Type B pancreatic cell (in vitro differentiated cells): ENCODE measurements at regions not wholly inside any gene's neighbourhood (a gene's known extent, or its start where the extent isn't known, plus 50 kb on each side); places are given as distances from the start of the nearest gene placed in this dataset.

Source experiments
- DNase-seq: peaks from one replicate; pipeline ENCODE4 v3.0.0; 2021; ENCODE audit warnings: mixed read lengths; ENCODE audit not compliant: unreplicated experiment; ENCODE audit errors: extremely low spot score
- H3K27ac Mint-ChIP-seq: 2 replicates; pipeline ENCODE4 v1.8.0; 2021; ENCODE audit warnings: mild to moderate bottlenecking, mixed read lengths
- H3K27me3 Mint-ChIP-seq: 2 replicates; pipeline ENCODE4 v1.8.0; 2021; ENCODE audit warnings: mixed read lengths
- H3K36me3 Mint-ChIP-seq: 2 replicates; pipeline ENCODE4 v1.8.0; 2021; ENCODE audit warnings: mixed read lengths
- H3K4me1 Mint-ChIP-seq: one replicate; pipeline ENCODE4 v1.8.0; 2021; ENCODE audit warnings: mixed read lengths; ENCODE audit not compliant: unreplicated experiment
- H3K4me3 Mint-ChIP-seq: 2 replicates; pipeline ENCODE4 v1.8.0; 2021; ENCODE audit warnings: mild to moderate bottlenecking, mixed read lengths
- H3K9me3 Mint-ChIP-seq: 2 replicates; pipeline ENCODE4 v1.8.0; 2021; ENCODE audit warnings: mixed read lengths
- TF ChIP-seq, protein P1 (sequence below): fragments of 200-600 bp; sonication (generic); conservative IDR thresholded peaks from 2 replicates; pipeline ENCODE4 v1.5.0; 2021; ENCODE audit warnings: antibody characterized with exemption, mild to moderate bottlenecking

DNA sequence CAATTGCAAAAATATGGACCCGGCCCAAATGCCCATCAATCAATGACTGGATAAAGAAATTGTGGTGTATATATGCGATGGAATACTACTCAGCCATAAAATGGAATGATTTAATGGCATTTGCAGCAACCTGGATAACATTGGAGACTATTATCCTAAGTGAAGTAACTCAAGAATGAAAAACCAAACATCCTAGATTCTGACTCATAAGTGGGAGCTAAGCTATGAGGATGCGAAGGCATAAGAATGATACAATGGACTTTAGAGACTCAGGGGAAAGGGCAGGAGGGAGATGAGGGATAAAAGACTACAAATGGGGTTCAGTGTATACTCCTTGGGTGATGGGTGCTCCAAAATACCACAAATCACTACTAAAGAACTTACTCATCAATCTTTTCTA is 247.6 kb upstream of the FBXL7 start:
- Mint-ChIP-seq H3K4me1 (no peaks in the 10 kb centered on the region), H3K9me3 (no peaks in the 10 kb centered on the region), H3K27ac (no peak overlapping the region), H3K27me3 (no peaks in the 10 kb centered on the region), H3K36me3 (no peaks in the 10 kb centered on the region), H3K4me3 (no peak overlapping the region)
- TF ChIP-seq, protein P1, sequence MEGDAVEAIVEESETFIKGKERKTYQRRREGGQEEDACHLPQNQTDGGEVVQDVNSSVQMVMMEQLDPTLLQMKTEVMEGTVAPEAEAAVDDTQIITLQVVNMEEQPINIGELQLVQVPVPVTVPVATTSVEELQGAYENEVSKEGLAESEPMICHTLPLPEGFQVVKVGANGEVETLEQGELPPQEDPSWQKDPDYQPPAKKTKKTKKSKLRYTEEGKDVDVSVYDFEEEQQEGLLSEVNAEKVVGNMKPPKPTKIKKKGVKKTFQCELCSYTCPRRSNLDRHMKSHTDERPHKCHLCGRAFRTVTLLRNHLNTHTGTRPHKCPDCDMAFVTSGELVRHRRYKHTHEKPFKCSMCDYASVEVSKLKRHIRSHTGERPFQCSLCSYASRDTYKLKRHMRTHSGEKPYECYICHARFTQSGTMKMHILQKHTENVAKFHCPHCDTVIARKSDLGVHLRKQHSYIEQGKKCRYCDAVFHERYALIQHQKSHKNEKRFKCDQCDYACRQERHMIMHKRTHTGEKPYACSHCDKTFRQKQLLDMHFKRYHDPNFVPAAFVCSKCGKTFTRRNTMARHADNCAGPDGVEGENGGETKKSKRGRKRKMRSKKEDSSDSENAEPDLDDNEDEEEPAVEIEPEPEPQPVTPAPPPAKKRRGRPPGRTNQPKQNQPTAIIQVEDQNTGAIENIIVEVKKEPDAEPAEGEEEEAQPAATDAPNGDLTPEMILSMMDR = no peak
- DNase-seq = no peak

DNA sequence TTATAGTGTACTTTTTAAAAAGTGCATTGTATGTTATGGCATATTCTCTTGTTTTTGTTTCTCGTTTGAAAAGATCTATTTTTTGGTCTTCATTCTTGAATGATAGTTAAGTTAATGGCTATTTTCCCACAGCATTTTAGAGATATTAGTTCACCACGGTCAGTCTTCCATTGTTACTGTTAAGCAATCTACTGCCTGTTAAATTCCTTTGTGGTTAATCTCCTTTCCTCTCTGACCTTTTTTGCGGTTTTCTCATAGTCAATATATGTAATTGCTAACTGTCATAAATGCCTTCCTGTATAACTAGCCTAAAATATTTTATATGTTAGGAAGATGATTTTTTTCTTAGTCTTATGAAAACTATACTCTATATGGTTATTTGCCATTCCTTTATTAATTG is 250.8 kb upstream of the FBXL7 start:
- Mint-ChIP-seq H3K4me1 (peaks cover under 1% of the 10 kb centered on the region), H3K27ac (no peak overlapping the region), H3K36me3 (no peaks in the 10 kb centered on the region), H3K4me3 (no peak overlapping the region), H3K9me3 (peaks cover 9% of the 10 kb centered on the region), H3K27me3 (no peaks in the 10 kb centered on the region)
- TF ChIP-seq, protein P1 = no peak
- no peak for DNase-seq

DNA sequence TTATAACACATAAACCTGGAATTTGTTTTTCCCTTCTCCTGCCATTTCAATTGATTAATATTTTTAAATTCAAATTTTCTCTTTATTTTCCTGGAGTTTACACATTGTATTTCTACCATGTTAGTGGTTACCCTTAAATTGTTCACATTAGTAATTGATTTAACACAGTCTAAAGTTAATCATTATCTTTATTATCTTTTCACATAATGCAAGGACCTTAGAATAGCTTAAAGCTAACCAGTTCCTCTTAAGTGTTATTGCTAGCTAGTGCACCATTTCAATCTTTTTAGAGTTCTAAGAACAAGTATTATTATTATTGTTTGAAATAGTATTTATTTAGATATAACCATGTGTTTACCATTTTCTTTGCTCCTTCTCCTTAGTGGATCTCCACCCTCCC is 251.2 kb upstream of the FBXL7 start:
- no peak overlapping the region for H3K4me3 Mint-ChIP-seq
- no peaks in the 10 kb centered on the region for H3K27me3 Mint-ChIP-seq
- peaks cover 9% of the 10 kb centered on the region for H3K9me3 Mint-ChIP-seq
- TF ChIP-seq, protein P1 = no peak
- no peaks in the 10 kb centered on the region for H3K36me3 Mint-ChIP-seq
- no peak for DNase-seq
- H3K27ac Mint-ChIP-seq = no peak overlapping the region
- H3K4me1 Mint-ChIP-seq = peaks cover 3% of the 10 kb centered on the region

DNA sequence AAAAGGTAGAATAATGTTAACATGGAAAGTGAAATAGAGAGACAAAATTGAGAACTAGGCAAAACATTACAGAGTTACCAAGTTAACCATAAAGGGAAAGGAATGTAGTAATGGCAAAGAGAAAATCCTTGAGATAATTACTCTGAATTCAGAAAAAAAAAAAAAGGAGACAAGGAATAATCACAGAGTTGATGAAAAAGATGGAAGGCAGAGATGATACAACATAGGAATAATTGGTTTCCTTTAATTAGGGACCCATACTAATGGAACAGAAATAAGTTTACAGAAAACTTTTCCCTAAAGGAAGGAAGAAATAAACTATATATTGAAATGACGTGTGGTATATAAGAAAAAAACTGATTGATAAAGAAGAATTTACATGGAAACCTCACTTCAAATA is 254.1 kb upstream of the FBXL7 start:
- no peak overlapping the region for H3K27ac Mint-ChIP-seq
- no peak overlapping the region for H3K4me3 Mint-ChIP-seq
- H3K9me3 Mint-ChIP-seq = peaks cover 9% of the 10 kb centered on the region
- TF ChIP-seq, protein P1 = no peak
- no peaks in the 10 kb centered on the region for H3K27me3 Mint-ChIP-seq
- no peak for DNase-seq
- H3K4me1 Mint-ChIP-seq = peaks cover 3% of the 10 kb centered on the region
- no peaks in the 10 kb centered on the region for H3K36me3 Mint-ChIP-seq

DNA sequence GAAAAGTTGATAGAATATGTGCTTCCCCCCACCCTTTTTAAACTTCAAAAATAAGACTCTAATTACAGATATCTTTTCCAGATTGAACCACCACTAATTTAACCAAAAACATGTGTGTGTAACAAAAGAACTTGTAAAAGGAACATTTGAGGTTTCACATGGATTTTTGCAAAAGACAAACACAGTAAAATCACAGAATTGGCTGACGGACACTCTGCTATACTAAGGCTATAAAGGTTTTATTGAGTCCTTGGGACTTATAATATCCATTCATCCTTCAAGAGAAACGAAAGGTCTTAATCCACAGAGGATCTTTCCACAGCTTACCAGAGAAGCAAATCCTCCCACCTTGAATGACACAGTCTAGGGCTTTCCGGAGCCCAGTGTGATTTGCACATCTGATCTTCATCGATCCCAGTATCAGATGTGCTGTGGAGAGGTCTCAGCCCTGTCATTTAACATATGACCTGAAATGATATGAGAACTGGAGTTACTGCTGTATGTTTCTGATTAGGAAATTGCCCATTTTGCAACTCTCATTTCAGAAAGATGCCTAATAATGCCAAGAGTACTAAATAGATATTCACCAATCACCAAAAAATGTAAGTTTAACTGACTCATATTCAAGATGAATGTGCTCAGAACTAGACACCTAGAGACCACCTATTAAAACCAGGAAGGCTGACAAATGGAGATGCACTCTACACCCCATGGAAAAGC is 256.5 kb upstream of the FBXL7 start:
- H3K27ac Mint-ChIP-seq = no peak overlapping the region
- no peak for DNase-seq
- TF ChIP-seq, protein P1 = no peak
- H3K4me1 Mint-ChIP-seq = peaks cover 3% of the 10 kb centered on the region
- H3K4me3 Mint-ChIP-seq = no peak overlapping the region
- H3K27me3 Mint-ChIP-seq = no peaks in the 10 kb centered on the region
- H3K9me3 Mint-ChIP-seq = peaks cover 9% of the 10 kb centered on the region
- H3K36me3 Mint-ChIP-seq = no peaks in the 10 kb centered on the region
